Loucy (cell line): ENCODE measurements at regions not wholly inside any gene's neighbourhood (a gene's known extent, or its start where the extent isn't known, plus 50 kb on each side); places are given as distances from the start of the nearest gene placed in this dataset.

ENCODE experiments used
- CTCF ChIP-seq: fragments of 200-600 bp; sonication (generic); conservative IDR thresholded peaks from 2 replicates; pipeline ENCODE4 v1.5.1; 2014; ENCODE audit warnings: mild to moderate bottlenecking, antibody characterized with exemption, low read length
- EZH2phosphoT487 ChIP-seq: fragments of 200-600 bp; IDR thresholded peaks from 2 replicates; pipeline ENCODE4 v1.6.1; 2018; ENCODE audit warnings: antibody characterized with exemption, mild to moderate bottlenecking, moderate library complexity, borderline replicate concordance

- TF ChIP-seq CTCF (no peak), EZH2phosphoT487 (no peak)
Observed at GRCh38 chr18:76273036-76273545, 222.0 kb downstream of the ZNF516 start.
